ENCODE measurements at regions not wholly inside any gene's neighbourhood (a gene's known extent, or its start where the extent isn't known, plus 50 kb on each side); places are given as distances from the start of the nearest gene placed in this dataset.
"Not testable (repeated sequence)": the region's sequence is repeated elsewhere in the genome, so short reads cannot be mapped to it uniquely, and the experiment has no call there.

DNA sequence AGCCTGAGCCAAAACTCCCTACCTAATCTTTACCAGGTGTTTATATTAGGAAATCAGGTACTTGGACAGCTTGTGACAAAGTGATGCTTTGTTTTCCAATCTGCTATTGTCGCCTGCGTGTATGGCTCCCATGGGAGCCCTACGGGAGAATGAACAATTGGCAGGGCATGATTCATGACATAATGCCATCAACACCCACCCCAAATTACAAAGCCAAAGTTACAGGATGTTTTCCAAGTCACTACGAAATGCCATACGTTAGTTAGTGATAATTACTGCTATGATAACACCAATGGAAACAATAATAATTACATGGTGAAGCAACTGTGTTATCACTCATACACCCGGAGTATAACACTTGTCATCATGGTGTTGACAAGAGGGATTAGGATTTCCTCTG is 226.4 kb downstream of the FAM181B start:
- H3K4me3 ChIP-seq (ENCODE audit: low read depth, low read length) = no peak overlapping the region
- in situ Hi-C loops (cut with HindIII; ENCODE audit: low pct_ligation_motif_present, low sequenced_read_pairs) = no loop called here
- no peak overlapping the region for H3K27ac ChIP-seq
- no peak for DNase-seq
- H3K36me3 ChIP-seq (replicated peaks) = no peaks in the 10 kb centered on the region
- TF ChIP-seq, protein P1, sequence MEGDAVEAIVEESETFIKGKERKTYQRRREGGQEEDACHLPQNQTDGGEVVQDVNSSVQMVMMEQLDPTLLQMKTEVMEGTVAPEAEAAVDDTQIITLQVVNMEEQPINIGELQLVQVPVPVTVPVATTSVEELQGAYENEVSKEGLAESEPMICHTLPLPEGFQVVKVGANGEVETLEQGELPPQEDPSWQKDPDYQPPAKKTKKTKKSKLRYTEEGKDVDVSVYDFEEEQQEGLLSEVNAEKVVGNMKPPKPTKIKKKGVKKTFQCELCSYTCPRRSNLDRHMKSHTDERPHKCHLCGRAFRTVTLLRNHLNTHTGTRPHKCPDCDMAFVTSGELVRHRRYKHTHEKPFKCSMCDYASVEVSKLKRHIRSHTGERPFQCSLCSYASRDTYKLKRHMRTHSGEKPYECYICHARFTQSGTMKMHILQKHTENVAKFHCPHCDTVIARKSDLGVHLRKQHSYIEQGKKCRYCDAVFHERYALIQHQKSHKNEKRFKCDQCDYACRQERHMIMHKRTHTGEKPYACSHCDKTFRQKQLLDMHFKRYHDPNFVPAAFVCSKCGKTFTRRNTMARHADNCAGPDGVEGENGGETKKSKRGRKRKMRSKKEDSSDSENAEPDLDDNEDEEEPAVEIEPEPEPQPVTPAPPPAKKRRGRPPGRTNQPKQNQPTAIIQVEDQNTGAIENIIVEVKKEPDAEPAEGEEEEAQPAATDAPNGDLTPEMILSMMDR (IDR thresholded peaks at IDR 0.05; ENCODE audit: low read depth, low read length, missing control alignments) = no peak
- H3K27me3 ChIP-seq (replicated peaks) = no peaks in the 10 kb centered on the region

DNA sequence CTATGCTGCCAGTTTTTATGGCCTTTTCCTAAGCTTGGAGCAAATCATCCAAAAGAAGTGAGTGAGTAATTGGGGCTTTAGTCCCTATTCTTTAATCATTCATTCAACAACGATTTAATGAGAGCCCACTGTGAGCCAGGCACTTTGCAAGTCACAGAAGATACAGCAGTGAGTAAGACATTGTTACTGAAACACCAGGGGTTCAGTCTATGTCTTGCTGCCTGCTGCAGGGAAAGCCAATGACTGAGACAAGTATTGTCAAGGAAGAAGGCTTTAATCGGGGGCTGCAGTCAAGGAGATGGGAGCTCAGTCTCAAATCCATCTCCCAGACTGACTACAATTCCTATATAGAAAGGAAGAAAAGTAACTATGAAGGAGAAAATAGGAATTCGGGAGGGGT is 228.3 kb downstream of the FAM181B start:
- no peaks in the 10 kb centered on the region for H3K36me3 ChIP-seq (replicated peaks)
- TF ChIP-seq, protein P1 (IDR thresholded peaks at IDR 0.05; ENCODE audit: low read depth, low read length, missing control alignments) = no peak
- in situ Hi-C loops (cut with HindIII; ENCODE audit: low pct_ligation_motif_present, low sequenced_read_pairs) = no loop called here
- H3K27ac ChIP-seq = no peak overlapping the region
- H3K27me3 ChIP-seq (replicated peaks) = no peaks in the 10 kb centered on the region
- DNase-seq = no peak
- H3K4me3 ChIP-seq (ENCODE audit: low read depth, low read length) = no peak overlapping the region

DNA sequence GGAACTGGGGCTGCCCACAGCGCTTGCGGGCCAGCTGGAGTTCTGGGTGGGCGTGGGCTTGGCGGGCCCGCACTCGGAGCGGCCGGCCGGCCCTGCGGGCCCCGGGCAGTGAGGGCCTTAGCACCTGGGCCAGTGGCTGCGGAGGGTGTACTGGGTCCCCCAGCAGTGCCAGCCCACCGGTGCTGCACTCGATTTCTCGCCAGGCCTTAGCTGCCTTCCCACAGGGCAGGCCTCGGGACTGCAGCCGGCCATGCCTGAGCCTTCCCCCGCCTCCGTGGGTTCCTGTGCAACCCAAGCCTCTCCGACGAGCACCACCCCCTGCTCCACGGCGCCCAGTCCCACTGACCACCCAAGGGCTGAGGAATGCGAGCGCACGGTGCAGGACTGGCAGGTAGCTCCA is 232.5 kb downstream of the FAM181B start:
- H3K27me3 ChIP-seq (replicated peaks); in situ Hi-C loops (cut with HindIII; ENCODE audit: low pct_ligation_motif_present, low sequenced_read_pairs); H3K4me3 ChIP-seq (ENCODE audit: low read depth, low read length); DNase-seq; H3K27ac ChIP-seq; H3K36me3 ChIP-seq (replicated peaks): not testable (repeated sequence)

DNA sequence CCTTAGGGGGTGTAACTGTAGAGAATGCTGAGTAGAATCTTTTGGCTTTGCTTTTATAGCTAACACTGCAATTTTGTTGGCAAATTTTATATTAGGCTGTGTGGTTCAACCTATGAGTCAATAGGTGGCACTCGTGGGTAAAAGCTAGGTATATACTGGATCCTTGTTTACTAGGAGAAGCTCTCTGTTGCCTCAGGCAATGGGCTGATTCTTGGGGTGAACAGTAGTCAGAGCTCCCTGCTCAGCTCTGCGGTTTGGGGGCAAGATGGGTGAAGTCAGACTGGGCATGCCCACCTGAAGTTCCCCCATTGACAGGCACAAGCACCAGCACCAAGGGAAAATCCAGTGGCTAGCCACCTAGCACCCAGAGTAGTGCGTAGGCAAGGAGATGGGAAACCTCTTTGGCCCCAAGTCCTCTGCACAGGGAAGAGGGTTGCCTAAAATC is 238.7 kb downstream of the FAM181B start:
- TF ChIP-seq, protein P1 (IDR thresholded peaks at IDR 0.05; ENCODE audit: low read depth, low read length, missing control alignments) = no peak
- DNase-seq = no peak

DNA sequence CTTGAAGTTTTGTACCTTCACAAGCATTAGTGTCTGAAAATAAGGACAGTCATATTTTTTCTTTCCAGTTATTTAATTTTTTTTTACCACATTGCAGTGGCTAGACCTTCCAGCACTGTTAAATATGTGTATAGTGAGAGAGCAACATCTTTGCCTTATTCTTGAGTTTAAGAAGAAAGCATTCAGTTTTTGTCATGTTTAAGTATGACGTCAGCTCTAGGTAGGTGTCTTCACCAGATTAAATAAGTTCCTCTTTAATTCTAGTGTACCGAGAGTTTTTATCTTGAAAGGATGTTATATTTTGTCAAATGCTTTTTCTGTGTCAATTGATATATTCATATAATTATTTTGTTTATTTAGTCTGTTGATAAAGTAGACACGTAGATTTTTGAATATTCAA is 258.8 kb downstream of the FAM181B start:
- Histone ChIP-seq H3K36me3 (replicated peaks) (no peaks in the 10 kb centered on the region), H3K27me3 (replicated peaks) (no peaks in the 10 kb centered on the region), H3K4me3 (ENCODE audit: low read depth, low read length) (no peak overlapping the region), H3K27ac (no peak overlapping the region)
- in situ Hi-C loops (cut with HindIII; ENCODE audit: low pct_ligation_motif_present, low sequenced_read_pairs) = no loop called here
- TF ChIP-seq, protein P1 (IDR thresholded peaks at IDR 0.05; ENCODE audit: low read depth, low read length, missing control alignments) = no peak
- no peak for DNase-seq

More for the DNA sequence above, 238.7 kb downstream of the FAM181B start:
- H3K27me3 ChIP-seq (replicated peaks) = no peaks in the 10 kb centered on the region
- H3K27ac ChIP-seq = no peak overlapping the region
- in situ Hi-C loops (cut with HindIII; ENCODE audit: low pct_ligation_motif_present, low sequenced_read_pairs) = no loop called here
- H3K36me3 ChIP-seq (replicated peaks) = no peaks in the 10 kb centered on the region
- no peak overlapping the region for H3K4me3 ChIP-seq (ENCODE audit: low read depth, low read length)

DNA sequence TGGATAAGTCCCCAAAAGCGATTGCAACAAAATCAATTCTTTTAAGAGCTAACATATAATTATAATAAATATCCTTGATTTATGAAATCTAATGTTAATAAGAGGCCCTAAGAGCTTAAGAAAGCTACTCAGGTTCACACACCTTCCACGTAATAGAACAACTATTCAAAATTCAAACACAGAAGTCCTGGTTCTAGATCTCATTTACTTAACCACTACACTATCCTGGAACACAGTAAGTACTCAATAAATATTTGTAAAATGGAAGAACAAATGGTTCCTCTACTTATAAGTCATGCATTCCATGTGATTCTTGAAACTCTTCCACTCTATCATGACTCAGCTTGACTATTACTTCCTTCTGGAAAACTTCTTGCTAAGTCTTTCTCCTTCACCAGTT is 268.2 kb downstream of the FAM181B start:
- no peak for DNase-seq
- in situ Hi-C loops (cut with HindIII; ENCODE audit: low pct_ligation_motif_present, low sequenced_read_pairs) = no loop called here
- Histone ChIP-seq H3K4me3 (ENCODE audit: low read depth, low read length) (no peak overlapping the region), H3K36me3 (replicated peaks) (no peaks in the 10 kb centered on the region), H3K27me3 (replicated peaks) (no peaks in the 10 kb centered on the region), H3K27ac (no peak overlapping the region)
- TF ChIP-seq, protein P1 (IDR thresholded peaks at IDR 0.05; ENCODE audit: low read depth, low read length, missing control alignments) = no peak

All from brain microvascular endothelial cell (primary cell).